ENCODE measurements at regions not wholly inside any gene's neighbourhood (a gene's known extent, or its start where the extent isn't known, plus 50 kb on each side); places are given as distances from the start of the nearest gene placed in this dataset.

DNA sequence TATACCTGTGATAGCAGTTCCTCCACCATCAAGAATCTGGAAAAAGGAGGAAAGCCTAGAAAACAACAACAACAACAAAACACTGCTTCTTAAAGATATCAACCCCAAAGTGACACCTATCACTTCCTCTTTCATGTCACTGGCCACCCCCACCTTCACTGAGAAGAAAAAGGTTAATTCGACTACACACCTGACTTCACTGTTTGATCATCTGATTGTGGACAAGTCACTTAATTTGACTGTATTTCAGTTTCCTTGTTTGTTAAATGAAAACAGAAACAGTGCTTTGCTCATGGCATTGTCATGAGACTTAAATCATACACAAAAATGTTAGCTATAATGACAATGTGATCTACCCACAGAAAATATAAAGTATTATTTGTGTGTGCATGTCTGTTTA, 280.6 kb upstream of the SULF2 start:
- TF ChIP-seq, protein P1, sequence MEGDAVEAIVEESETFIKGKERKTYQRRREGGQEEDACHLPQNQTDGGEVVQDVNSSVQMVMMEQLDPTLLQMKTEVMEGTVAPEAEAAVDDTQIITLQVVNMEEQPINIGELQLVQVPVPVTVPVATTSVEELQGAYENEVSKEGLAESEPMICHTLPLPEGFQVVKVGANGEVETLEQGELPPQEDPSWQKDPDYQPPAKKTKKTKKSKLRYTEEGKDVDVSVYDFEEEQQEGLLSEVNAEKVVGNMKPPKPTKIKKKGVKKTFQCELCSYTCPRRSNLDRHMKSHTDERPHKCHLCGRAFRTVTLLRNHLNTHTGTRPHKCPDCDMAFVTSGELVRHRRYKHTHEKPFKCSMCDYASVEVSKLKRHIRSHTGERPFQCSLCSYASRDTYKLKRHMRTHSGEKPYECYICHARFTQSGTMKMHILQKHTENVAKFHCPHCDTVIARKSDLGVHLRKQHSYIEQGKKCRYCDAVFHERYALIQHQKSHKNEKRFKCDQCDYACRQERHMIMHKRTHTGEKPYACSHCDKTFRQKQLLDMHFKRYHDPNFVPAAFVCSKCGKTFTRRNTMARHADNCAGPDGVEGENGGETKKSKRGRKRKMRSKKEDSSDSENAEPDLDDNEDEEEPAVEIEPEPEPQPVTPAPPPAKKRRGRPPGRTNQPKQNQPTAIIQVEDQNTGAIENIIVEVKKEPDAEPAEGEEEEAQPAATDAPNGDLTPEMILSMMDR (IDR thresholded peaks at IDR 0.05) = no peak
- no peak for TF ChIP-seq POLR2A (IDR thresholded peaks at IDR 0.05; ENCODE audit: low read depth)
